HG03135 (cell line): ENCODE measurements at regions not wholly inside any gene's neighbourhood (a gene's known extent, or its start where the extent isn't known, plus 50 kb on each side); places are given as distances from the start of the nearest gene placed in this dataset.

Experiments used
- ATAC-seq: cut with Tn5 transposase; IDR thresholded peaks from one replicate; pipeline ENCODE4 v1.9.1; 2021; ENCODE audit warnings: mild to moderate bottlenecking, moderate library complexity; ENCODE audit not compliant: unreplicated experiment

- no peak for ATAC-seq
Measured at GRCh38 chr4:14726877-14727361, 275.4 kb upstream of the CPEB2 start.

DNA sequence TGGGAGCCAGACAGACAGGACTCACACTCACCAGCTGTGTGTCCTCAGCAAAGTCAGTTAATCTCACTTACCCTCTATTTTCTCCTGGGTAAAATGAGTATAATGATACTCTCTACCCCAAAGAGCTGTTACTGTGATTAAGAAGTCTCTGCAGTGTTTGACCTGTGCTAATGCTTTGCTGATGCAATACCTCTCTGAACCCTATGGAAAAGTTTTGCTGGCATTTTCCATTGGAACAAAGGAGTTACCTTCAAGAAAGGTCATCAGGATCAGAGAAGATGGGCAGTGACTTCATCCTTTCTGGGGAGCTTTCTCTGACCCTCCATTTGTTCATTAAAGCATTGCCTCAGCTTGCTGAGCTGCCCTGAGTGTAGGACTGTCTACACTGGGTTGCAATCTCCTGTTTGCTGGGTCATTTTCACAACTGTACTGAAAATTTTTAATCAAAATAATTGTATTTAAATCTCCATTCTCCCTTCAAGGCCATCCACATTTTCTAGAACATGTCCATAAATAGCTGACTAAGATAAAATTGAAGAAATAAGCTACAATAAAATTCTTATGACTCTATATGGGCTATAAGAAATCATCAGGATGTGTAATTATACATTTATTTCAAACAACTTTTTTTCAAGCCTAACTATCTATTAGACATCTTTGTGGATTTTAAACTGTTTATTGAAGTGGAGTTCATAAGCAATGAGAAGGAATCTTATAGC lies 272.8 kb upstream of the CPEB2 start:
- ATAC-seq = no peak

DNA sequence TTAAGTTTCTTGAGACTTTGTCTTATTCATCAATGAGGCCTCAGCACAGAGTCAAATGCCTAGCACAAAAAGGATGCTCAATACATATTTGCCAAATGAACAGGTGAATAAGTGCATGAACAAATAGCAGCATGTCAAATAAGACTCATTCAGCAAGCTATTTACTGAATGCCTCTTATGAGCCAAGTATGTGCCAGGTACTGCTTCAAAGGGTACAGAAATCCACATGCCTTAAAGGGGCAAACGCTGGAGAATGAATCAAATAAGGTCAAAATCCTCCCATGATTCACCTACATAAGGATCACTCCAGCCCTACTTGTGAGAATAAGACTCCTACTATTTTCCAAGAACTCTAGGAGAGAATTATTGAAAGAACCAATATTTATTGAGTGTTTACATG lies 260.2 kb upstream of the CPEB2 start:
- ATAC-seq = no peak

GRCh38 chr4:14743172-14743571 lies 259.1 kb upstream of the CPEB2 start:
- ATAC-seq = no peak

DNA sequence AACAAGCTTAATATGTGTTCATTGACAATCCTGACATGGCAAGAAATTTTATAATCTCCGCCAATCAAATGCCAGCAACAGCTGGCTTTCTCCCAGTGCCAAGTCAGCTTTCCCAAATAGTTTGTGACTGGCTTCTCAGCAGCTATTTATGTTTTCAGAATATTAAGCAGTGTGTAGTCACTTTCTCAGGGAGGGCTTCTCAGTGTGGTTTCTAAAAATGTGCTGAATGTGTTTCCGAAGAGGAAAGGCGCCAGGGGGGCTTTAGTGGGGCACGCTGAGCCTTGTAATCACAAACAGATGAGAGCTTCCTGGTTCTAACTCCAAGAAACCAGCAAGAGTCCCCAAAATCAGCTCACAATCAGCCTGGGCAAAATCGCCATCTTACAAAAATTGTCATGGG lies 258.7 kb upstream of the CPEB2 start:
- ATAC-seq = no peak

DNA sequence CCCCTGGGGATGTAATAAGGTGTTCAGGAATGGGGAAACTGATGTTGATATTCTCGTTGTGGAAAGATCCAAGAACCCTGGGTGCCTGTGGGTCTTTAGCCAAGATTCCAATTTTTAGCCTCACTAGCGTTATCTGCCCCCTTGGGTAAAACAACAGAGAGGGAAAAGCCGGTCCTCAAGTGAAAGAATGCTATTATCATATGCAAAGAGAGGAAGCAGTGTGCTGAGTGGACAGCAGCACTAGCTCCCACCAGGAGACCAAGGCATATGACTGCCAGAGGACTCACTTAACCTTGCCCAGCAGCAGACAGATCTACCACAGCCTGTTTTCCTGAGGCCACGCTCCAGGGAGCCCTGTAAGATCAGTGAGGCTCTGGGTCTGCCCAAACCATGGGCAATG lies 257.9 kb upstream of the CPEB2 start:
- ATAC-seq = no peak

GRCh38 chr4:14749910-14750309 lies 252.4 kb upstream of the CPEB2 start:
- no peak for ATAC-seq

DNA sequence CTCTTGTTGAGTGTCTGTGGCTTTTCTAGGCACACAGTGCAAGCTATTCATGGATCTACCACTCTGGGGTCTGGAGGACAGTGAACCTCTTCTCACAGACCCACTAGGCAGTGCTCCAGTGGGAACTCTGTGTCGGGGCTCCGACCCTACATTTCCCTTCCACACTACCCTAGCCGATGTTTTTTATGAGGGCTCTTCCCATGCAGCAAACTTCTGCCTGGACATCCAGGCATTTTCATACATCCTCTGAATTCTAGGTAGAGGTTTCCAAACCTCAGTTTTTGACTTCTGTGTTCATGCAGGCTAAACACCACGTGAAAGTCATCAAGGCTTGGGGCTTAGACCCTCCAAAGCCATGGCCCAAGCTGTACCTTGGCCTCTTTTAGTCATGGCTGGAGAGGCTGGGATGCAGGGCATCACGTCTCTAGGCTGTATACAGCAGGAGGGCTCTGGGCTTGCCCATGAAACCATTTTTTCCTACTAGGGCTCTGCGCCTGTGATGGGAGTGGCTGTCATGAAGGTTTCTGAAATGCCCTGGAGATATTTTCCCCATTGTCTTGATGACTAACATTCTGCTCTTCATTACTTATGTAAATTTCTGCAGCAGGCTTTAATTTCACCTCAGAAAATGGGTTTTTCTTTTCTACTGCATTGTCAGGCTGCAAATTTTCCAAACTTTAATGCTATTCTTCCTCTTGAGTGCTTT lies 249.8 kb upstream of the CPEB2 start:
- no peak for ATAC-seq

GRCh38 chr4:14767142-14767541 lies 235.1 kb upstream of the CPEB2 start:
- no peak for ATAC-seq

- ATAC-seq = no peak
Measured at GRCh38 chr4:14768449-14768848, 233.8 kb upstream of the CPEB2 start.

DNA sequence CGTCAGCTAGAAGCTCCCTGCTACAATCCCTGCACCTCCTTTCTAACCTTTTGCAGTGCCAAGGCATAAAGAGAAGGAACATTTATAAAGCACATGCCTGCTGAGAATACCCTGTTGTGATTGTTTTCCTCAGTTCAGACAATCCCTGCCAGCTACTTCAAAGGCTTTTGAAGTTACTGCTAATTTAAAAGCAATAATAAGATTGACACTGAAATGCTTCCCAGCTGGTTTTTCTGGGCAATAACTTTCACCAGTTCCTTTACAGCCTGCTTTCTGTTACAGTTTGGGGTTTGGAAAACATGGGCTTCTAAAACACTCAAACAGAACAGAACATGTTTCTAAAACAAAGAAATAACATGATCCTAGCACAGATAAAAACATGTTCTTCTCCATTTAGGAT lies 232.3 kb upstream of the CPEB2 start:
- no peak for ATAC-seq

- ATAC-seq = no peak
Measured at GRCh38 chr4:14771094-14771493, 231.2 kb upstream of the CPEB2 start.

DNA sequence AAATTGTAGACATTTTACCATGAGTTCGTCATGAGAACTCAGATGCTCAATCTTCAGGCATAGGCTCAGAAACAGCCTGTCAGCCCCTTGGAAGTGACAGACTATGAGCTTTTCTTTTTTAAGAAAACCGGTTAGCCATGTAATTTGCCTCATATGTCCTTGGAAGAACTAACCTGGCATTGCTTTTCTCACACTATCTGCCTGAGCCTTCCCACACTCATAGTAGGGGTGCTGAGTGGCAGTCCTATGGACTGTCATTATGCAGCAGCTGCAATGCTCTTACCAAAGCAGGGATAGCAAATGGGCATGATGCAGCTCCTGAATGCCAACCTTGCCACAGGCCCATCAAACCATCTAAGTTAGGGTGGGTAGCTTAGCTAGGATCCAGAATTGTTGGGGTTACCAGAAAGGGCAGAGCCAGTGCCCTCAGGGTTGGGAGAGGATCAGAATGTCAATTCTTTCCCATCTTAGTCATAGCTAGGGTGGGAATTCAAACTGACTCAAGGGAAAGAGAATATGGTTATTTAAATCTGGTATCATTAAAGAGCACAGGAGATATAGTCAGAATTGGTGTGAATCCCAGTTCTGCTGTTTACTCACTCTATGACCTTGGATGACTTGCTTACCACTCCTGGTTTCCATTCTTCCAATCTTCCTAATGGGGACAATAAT lies 230.6 kb upstream of the CPEB2 start:
- ATAC-seq = no peak

GRCh38 chr4:14772388-14772787 lies 229.9 kb upstream of the CPEB2 start:
- no peak for ATAC-seq

DNA sequence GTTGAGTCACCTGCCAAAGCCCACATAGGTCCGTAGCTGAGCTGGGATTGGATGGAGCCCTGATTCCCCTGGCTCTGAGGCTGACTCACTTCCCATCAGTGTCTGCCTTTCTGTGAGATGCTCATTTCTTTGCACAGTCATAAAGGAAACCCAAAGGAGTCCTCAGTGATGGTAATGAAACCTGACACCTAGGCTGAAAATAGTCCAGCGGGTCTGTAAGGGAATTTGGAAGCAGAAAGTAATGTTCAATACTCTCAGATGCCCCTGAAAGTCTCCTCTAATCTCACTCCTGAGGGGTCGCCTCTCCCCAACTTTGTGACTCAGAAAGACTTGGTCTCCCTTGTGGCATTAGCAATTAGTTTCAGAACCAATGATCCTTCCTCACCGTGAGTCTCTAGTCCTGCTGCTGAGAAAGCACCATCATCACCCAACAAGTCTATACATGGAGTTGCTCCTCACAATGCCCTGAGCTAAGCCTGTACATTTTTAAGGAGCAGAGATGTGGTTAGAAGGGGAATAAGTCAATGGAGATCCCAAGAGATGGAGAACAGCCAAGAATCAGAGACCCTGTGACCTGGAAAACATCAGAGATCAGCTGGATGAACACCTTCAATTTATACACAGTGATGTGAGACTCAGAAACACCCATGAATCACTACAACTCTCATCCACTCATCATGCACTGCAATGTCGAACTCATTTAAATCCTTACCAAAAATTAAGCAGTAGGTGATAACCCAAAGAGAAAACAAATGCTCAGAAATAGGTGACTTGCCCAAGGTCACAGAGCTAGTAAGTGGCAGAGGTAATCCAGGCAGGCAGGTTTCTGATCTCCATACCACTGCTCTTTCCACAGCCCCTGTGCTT lies 219.0 kb upstream of the CPEB2 start:
- ATAC-seq = peak; percentile 80

DNA sequence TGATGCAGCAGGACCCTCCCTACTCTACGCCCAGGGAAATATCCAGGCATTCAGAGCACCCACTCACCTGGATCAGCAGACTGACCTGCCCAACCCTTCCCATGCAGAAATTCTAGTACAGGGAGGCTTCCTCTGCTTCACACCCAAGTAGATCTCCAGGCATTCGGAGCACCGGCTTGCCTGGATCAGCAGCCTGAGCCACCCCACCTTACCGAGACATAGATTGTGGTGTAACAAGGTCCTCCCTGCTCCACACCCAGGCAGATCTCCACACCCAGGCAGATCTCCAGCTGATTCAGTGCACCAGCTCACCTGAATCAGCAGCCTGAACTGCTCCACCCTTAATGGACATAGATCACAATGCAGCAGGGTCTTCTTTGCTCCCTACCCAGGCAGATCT lies 215.1 kb upstream of the CPEB2 start:
- ATAC-seq = no peak

DNA sequence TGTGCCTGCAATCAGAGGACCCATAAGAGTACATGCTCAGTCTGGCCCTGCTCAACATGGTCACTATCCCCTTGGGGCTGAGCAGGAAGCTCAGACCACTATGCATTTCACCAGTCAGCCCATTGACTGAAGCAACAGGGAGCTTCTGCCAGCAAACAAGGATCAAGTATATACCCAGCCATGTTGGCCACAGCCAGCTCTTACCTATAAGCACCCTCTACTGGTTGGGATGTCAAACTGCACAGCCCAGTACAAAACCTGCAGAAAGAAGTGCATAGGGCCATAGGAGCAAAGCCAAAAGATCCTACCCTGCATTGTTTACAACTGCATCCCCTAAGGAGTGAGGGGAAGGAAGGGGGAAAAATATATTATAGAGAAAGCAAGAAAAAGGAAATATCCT lies 214.4 kb upstream of the CPEB2 start:
- ATAC-seq = no peak

- ATAC-seq = no peak
Measured at GRCh38 chr4:14790494-14790893, 211.8 kb upstream of the CPEB2 start.

GRCh38 chr4:14792702-14793227 lies 209.5 kb upstream of the CPEB2 start:
- ATAC-seq = no peak

DNA sequence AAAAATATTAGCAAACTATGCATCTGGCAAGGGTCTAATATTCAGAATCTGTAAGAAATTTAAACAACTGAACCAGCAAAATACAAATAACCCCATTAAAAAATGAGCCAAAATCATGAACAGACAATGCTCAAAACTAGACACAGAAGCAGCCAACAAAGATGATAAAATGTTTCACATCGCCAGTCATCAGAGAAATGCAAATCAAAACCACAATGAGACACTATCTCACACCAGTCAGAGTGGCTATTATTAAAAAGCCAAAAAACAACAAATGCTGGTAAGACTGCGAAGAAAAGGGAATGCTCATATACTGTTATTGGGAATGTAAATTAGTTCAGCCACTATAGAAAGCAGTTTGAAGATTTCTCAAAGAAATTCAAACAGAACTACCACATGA lies 201.3 kb upstream of the CPEB2 start:
- ATAC-seq = no peak

GRCh38 chr4:14802596-14802995 lies 199.7 kb upstream of the CPEB2 start:
- ATAC-seq = no peak
